ENCODE measurements at regions not wholly inside any gene's neighbourhood (a gene's known extent, or its start where the extent isn't known, plus 50 kb on each side); places are given as distances from the start of the nearest gene placed in this dataset.

DNA sequence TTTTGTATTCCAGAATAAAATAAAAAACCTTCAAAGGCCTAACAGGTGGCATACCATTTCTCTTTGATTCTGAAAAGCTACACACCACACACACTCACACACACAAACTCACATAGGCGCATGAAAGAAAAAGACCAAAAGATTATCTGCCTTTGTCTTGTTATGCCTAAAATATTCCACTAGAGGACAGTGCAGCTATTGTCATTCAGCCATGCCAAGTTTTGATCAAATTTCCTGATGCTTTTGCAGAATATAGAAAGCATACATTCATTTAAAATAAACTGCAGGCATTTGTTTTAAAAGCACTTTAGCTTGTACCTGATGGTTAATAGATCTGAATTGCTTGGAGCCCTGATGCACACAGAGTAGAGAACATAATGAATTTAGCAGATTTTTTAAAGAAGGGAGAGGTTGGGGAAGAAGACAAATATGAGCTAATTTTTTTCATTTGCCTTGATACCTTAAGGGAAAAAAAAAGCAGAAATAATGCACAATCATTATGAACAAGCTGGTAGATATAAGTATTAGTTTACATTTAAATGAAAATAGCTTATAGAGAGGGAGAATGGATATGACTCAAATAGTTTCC lies 1766.9 kb upstream of the SEL1L start:
- TF ChIP-seq POLR2AphosphoS5 (IDR thresholded peaks at IDR 0.05; ENCODE audit: insufficient read depth, low read depth, low read length) = no peak
- no peak for TF ChIP-seq MYC (IDR thresholded peaks at IDR 0.05; ENCODE audit: low read depth, low read length)
- TF ChIP-seq POLR2A (IDR thresholded peaks at IDR 0.05; ENCODE audit: low read depth, low read length) = no peak
- TF ChIP-seq, protein P1, sequence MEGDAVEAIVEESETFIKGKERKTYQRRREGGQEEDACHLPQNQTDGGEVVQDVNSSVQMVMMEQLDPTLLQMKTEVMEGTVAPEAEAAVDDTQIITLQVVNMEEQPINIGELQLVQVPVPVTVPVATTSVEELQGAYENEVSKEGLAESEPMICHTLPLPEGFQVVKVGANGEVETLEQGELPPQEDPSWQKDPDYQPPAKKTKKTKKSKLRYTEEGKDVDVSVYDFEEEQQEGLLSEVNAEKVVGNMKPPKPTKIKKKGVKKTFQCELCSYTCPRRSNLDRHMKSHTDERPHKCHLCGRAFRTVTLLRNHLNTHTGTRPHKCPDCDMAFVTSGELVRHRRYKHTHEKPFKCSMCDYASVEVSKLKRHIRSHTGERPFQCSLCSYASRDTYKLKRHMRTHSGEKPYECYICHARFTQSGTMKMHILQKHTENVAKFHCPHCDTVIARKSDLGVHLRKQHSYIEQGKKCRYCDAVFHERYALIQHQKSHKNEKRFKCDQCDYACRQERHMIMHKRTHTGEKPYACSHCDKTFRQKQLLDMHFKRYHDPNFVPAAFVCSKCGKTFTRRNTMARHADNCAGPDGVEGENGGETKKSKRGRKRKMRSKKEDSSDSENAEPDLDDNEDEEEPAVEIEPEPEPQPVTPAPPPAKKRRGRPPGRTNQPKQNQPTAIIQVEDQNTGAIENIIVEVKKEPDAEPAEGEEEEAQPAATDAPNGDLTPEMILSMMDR (IDR thresholded peaks at IDR 0.05; ENCODE audit: extremely low read depth in 1 of 2, insufficient read depth in 1 of 2, low read depth in 1 of 2, low read length in 2 of 2) = peak; percentile 62 to 68
- TF ChIP-seq JUN (IDR thresholded peaks at IDR 0.05; ENCODE audit: borderline replicate concordance, insufficient read depth, insufficient read length, low read depth) = no peak
- no peak for TF ChIP-seq EZH2 (IDR thresholded peaks at IDR 0.05; ENCODE audit: borderline replicate concordance, low read depth, low read length, severe bottlenecking)
- TF ChIP-seq, protein P2, sequence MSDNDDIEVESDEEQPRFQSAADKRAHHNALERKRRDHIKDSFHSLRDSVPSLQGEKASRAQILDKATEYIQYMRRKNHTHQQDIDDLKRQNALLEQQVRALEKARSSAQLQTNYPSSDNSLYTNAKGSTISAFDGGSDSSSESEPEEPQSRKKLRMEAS (IDR thresholded peaks at IDR 0.05; ENCODE audit: insufficient read depth, insufficient read length) = no peak
